ENCODE measurements at regions not wholly inside any gene's neighbourhood (a gene's known extent, or its start where the extent isn't known, plus 50 kb on each side); places are given as distances from the start of the nearest gene placed in this dataset.

GRCh38 chr16:5681966-5682365 is 584.4 kb upstream of the EEF2KMT start:
- no peak for DNase-seq

GRCh38 chr16:5678371-5678770 is 580.8 kb upstream of the EEF2KMT start:
- no peak for DNase-seq

- DNase-seq = no peak
Observed at GRCh38 chr16:5671421-5671820, 573.8 kb upstream of the EEF2KMT start.

GRCh38 chr16:5670198-5670597 is 572.6 kb upstream of the EEF2KMT start:
- DNase-seq = no peak

- no peak for DNase-seq
Observed at GRCh38 chr16:5668553-5668952, 571.0 kb upstream of the EEF2KMT start.

GRCh38 chr16:5665834-5666233 is 568.2 kb upstream of the EEF2KMT start:
- no peak for DNase-seq

- DNase-seq = no peak
Observed at GRCh38 chr16:5653789-5654188, 556.2 kb upstream of the EEF2KMT start.

- DNase-seq = no peak
Observed at GRCh38 chr16:5653041-5653440, 555.4 kb upstream of the EEF2KMT start.

- DNase-seq = no peak
Observed at GRCh38 chr16:5649762-5650743, 552.5 kb upstream of the EEF2KMT start.

- DNase-seq = no peak
Observed at GRCh38 chr16:5647051-5647450, 549.5 kb upstream of the EEF2KMT start.

GRCh38 chr16:5643855-5644531 is 546.4 kb upstream of the EEF2KMT start:
- DNase-seq = no peak

GRCh38 chr16:5642436-5642835 is 544.8 kb upstream of the EEF2KMT start:
- no peak for DNase-seq

- DNase-seq = no peak
Observed at GRCh38 chr16:5642011-5642410, 544.4 kb upstream of the EEF2KMT start.

- DNase-seq = no peak
Observed at GRCh38 chr16:5640883-5641282, 543.3 kb upstream of the EEF2KMT start.

GRCh38 chr16:5639531-5639930 is 541.9 kb upstream of the EEF2KMT start:
- DNase-seq = no peak

GRCh38 chr16:5635331-5635730 is 537.7 kb upstream of the EEF2KMT start:
- DNase-seq = no peak

- no peak for DNase-seq
Observed at GRCh38 chr16:5634666-5635180, 537.1 kb upstream of the EEF2KMT start.

GRCh38 chr16:5633845-5634440 is 536.3 kb upstream of the EEF2KMT start:
- DNase-seq = no peak

GRCh38 chr16:5622234-5622884 is 524.8 kb upstream of the EEF2KMT start:
- DNase-seq = no peak

GRCh38 chr16:5621826-5622225 is 524.2 kb upstream of the EEF2KMT start:
- DNase-seq = no peak

- no peak for DNase-seq
Observed at GRCh38 chr16:5619304-5619703, 521.7 kb upstream of the EEF2KMT start.

- no peak for DNase-seq
Observed at GRCh38 chr16:5616841-5617240, 519.2 kb upstream of the EEF2KMT start.

All from effector CD4-positive, alpha-beta T cell (primary cell).